Neural cell (in vitro differentiated cells): ENCODE measurements at regions not wholly inside any gene's neighbourhood (a gene's known extent, or its start where the extent isn't known, plus 50 kb on each side); places are given as distances from the start of the nearest gene placed in this dataset.

Experiments
- H2AFZ ChIP-seq: fragments of 200-600, 300-800 bp; sonication (generic), shearing (Covaris generic); 2 replicates; pipeline ENCODE4 v1.6.0; 2014; ENCODE audit warnings: low read depth, mild to moderate bottlenecking, antibody characterized with exemption, low read length, moderate library complexity
- H3F3A ChIP-seq: fragments of 200-600 bp; shearing (Covaris generic); 2 replicates; pipeline ENCODE4 v1.6.1; 2016; ENCODE audit warnings: mild to moderate bottlenecking, moderate library complexity, mixed read lengths, antibody characterized with exemption, low read length; ENCODE audit not compliant: insufficient read depth, poor library complexity, severe bottlenecking
- H3K27ac ChIP-seq: fragments of 200-600, 300-800 bp; sonication (generic), shearing (Covaris generic); 2 replicates; pipeline ENCODE4 v1.5.1; 2014; ENCODE audit warnings: mild to moderate bottlenecking, low read length, moderate library complexity
- H3K27me3 ChIP-seq: fragments of 300-800, 200-600 bp; sonication (generic), shearing (Covaris generic); 2 replicates; pipeline ENCODE4 v1.6.0; 2014; ENCODE audit warnings: mild to moderate bottlenecking, low read depth, low read length, moderate library complexity; ENCODE audit not compliant: insufficient read depth
- H3K36me3 ChIP-seq: fragments of 300-800, 200-600 bp; sonication (generic), shearing (Covaris generic); 2 replicates; pipeline ENCODE4 v1.5.1; 2014; ENCODE audit warnings: mild to moderate bottlenecking, antibody characterized with exemption, low read length, moderate library complexity; ENCODE audit not compliant: insufficient read depth
- H3K4me2 ChIP-seq: fragments of 300-800, 200-600 bp; sonication (generic), shearing (Covaris generic); 2 replicates; pipeline ENCODE4 v1.6.0; 2014; ENCODE audit warnings: mild to moderate bottlenecking, low read length
- H3K4me3 ChIP-seq: fragments of 300-800, 200-600 bp; sonication (generic), shearing (Covaris generic); 2 replicates; pipeline ENCODE4 v1.5.1; 2014; ENCODE audit warnings: mild to moderate bottlenecking, low read length, moderate library complexity
- H3K79me2 ChIP-seq: fragments of 200-600 bp; shearing (Covaris generic); replicated peaks from 2 replicates; pipeline ENCODE4 v1.6.0; 2014; ENCODE audit warnings: mild to moderate bottlenecking, low read length, moderate library complexity; ENCODE audit not compliant: insufficient read depth
- H3K9ac ChIP-seq: fragments of 300-800, 200-600 bp; sonication (generic), shearing (Covaris generic); 2 replicates; pipeline ENCODE4 v1.6.1; 2016; ENCODE audit warnings: mild to moderate bottlenecking, low read length, mixed read lengths
- H3K9me2 ChIP-seq: fragments of 200-600 bp; shearing (Covaris generic); 2 replicates; pipeline ENCODE4 v1.6.1; 2016; ENCODE audit warnings: mild to moderate bottlenecking, low read length, mixed read lengths; ENCODE audit not compliant: insufficient read depth
- H3K9me3 ChIP-seq: fragments of 200-600, 300-800 bp; sonication (generic), shearing (Covaris generic); 2 replicates; pipeline ENCODE4 v1.6.1; 2016; ENCODE audit warnings: mild to moderate bottlenecking, mixed run types, low read length, moderate library complexity, mixed read lengths
- H4K20me1 ChIP-seq: fragments of 200-600 bp; shearing (Covaris generic); 2 replicates; pipeline ENCODE4 v1.6.1; 2016; ENCODE audit warnings: mild to moderate bottlenecking, mixed run types; ENCODE audit not compliant: insufficient read depth
- CTCF ChIP-seq: fragments of 450-650 bp; IDR thresholded peaks from 2 replicates; pipeline ENCODE4 v1.5.1; 2014; ENCODE audit warnings: antibody characterized with exemption, mild to moderate bottlenecking, moderate library complexity; ENCODE audit not compliant: poor library complexity, severe bottlenecking
- EP300 ChIP-seq: fragments of 450-650 bp; conservative IDR thresholded peaks from 2 replicates; pipeline ENCODE4 v1.6.1; 2014; ENCODE audit warnings: antibody characterized with exemption, mild to moderate bottlenecking, moderate library complexity; ENCODE audit not compliant: poor library complexity, severe bottlenecking
- EZH2 ChIP-seq: fragments of 200-600, 300-800 bp; shearing (Covaris generic), sonication (generic); IDR thresholded peaks from 2 replicates; pipeline ENCODE4 v1.6.1; 2014; ENCODE audit warnings: antibody characterized with exemption, low read length, borderline replicate concordance, mild to moderate bottlenecking; ENCODE audit not compliant: insufficient read depth, poor library complexity, severe bottlenecking
- MXI1 ChIP-seq: fragments of 450-650 bp; conservative IDR thresholded peaks from 2 replicates; pipeline ENCODE4 v1.6.1; 2014; ENCODE audit warnings: antibody characterized with exemption, mild to moderate bottlenecking; ENCODE audit not compliant: poor library complexity, severe bottlenecking
- POLR2AphosphoS5 ChIP-seq: IDR thresholded peaks from 2 replicates; pipeline ENCODE4 v1.6.1; 2012
- RAD21 ChIP-seq: fragments of 450-650 bp; conservative IDR thresholded peaks from 2 replicates; pipeline ENCODE4 v1.6.1; 2014; ENCODE audit warnings: antibody characterized with exemption, mild to moderate bottlenecking, moderate library complexity
- REST ChIP-seq: IDR thresholded peaks from 2 replicates; pipeline ENCODE4 v1.6.1; 2012; ENCODE audit warnings: borderline replicate concordance
- SMC3 ChIP-seq: fragments of 450-650 bp; conservative IDR thresholded peaks from 2 replicates; pipeline ENCODE4 v1.6.1; 2014; ENCODE audit warnings: antibody characterized with exemption, mild to moderate bottlenecking, moderate library complexity; ENCODE audit not compliant: poor library complexity
- TAF1 ChIP-seq: IDR thresholded peaks from 2 replicates; pipeline ENCODE4 v1.6.1; 2012; ENCODE audit warnings: low read depth

GRCh38 chr4:4690854-4691253 is 149.0 kb upstream of the STX18 start:
- Histone ChIP-seq H3K9ac (no peak overlapping the region), H3K79me2 (no peaks in the 10 kb centered on the region), H3K4me3 (no peak overlapping the region), H4K20me1 (no peaks in the 10 kb centered on the region), H3F3A (no peaks in the 10 kb centered on the region), H3K36me3 (no peaks in the 10 kb centered on the region), H3K27ac (no peak overlapping the region), H2AFZ (no peak overlapping the region), H3K4me2 (no peak overlapping the region), H3K9me2 (no peaks in the 10 kb centered on the region), H3K9me3 (no peaks in the 10 kb centered on the region), H3K27me3 (no peaks in the 10 kb centered on the region)
- TF ChIP-seq MXI1, result no peak
- TF ChIP-seq TAF1, result no peak
- no peak for TF ChIP-seq EP300
- no peak for TF ChIP-seq SMC3
- TF ChIP-seq REST, result no peak
- TF ChIP-seq POLR2AphosphoS5, result no peak
- TF ChIP-seq RAD21, result no peak
- no peak for TF ChIP-seq CTCF
- TF ChIP-seq EZH2, result no peak

- no peaks in the 10 kb centered on the region for H3K27me3 ChIP-seq
- H3K9me3 ChIP-seq, result no peaks in the 10 kb centered on the region
- H3F3A ChIP-seq, result no peaks in the 10 kb centered on the region
- no peaks in the 10 kb centered on the region for H4K20me1 ChIP-seq
- no peak overlapping the region for H3K4me2 ChIP-seq
- no peak overlapping the region for H3K4me3 ChIP-seq
- H2AFZ ChIP-seq, result no peak overlapping the region
- no peak overlapping the region for H3K9ac ChIP-seq
- H3K79me2 ChIP-seq, result no peaks in the 10 kb centered on the region
- no peaks in the 10 kb centered on the region for H3K36me3 ChIP-seq
- no peak overlapping the region for H3K27ac ChIP-seq
- H3K9me2 ChIP-seq, result no peaks in the 10 kb centered on the region
- TF ChIP-seq SMC3 (no peak), EZH2 (no peak), POLR2AphosphoS5 (no peak), MXI1 (no peak), TAF1 (no peak), EP300 (no peak), CTCF (no peak)
These were observed 148.0 kb upstream of the STX18 start for GRCh38 chr4:4689694-4690440.
